ENCODE measurements at regions not wholly inside any gene's neighbourhood (a gene's known extent, or its start where the extent isn't known, plus 50 kb on each side); places are given as distances from the start of the nearest gene placed in this dataset.

DNA sequence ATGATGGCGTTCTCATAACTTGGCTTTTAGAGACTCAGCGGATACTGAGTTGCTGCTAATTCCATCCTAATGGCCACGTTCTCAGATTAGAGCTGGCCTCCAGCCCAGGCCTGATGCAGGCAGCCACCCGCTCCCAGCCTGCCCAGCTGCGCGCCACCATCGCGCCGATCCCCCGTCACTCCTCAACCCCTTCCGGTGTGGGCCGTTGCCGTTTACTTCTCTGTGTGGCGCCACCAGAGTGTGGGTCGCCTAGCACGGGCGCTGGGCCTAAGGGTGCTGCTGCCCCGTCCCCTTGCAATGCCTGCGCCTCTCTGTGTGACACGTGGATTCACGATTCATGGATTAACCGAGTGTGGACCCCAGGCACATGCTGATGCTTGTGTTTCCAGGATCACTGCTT lies 1116.0 kb downstream of the BRD1 start:
- no peak overlapping the region for H3K27ac ChIP-seq (ENCODE audit: low read depth, low read length)
- no peak overlapping the region for H2AFZ ChIP-seq (ENCODE audit: low read depth, low read length, severe bottlenecking)
- no peak overlapping the region for H3K4me3 ChIP-seq (ENCODE audit: insufficient read depth, low read length, poor library complexity, severe bottlenecking)
- no peak overlapping the region for H3K4me2 ChIP-seq (ENCODE audit: low read depth, low read length, poor library complexity, severe bottlenecking)
- no peaks in the 10 kb centered on the region for H3F3A ChIP-seq (ENCODE audit: insufficient read depth)
- H3K79me2 ChIP-seq (ENCODE audit: insufficient read depth, low read length): no peaks in the 10 kb centered on the region
- H3K9me2 ChIP-seq (replicated peaks; ENCODE audit: insufficient read depth, low read length): no peaks in the 10 kb centered on the region
- H3K27me3 ChIP-seq (ENCODE audit: low read length): no peaks in the 10 kb centered on the region
- no peaks in the 10 kb centered on the region for H4K20me1 ChIP-seq (ENCODE audit: low read depth, low read length)
- no peaks in the 10 kb centered on the region for H3K36me3 ChIP-seq (ENCODE audit: low read length)
- TF ChIP-seq CTCF (IDR thresholded peaks at IDR 0.05; ENCODE audit: insufficient read depth, low read length, poor library complexity, severe bottlenecking) (no peak), EZH2phosphoT487 (conservative IDR thresholded peaks at IDR 0.05; ENCODE audit: low read length) (no peak)
- no peak overlapping the region for H3K9ac ChIP-seq (ENCODE audit: low read length)
- no peaks in the 10 kb centered on the region for H3K9me3 ChIP-seq (ENCODE audit: insufficient read depth, low read length)

DNA sequence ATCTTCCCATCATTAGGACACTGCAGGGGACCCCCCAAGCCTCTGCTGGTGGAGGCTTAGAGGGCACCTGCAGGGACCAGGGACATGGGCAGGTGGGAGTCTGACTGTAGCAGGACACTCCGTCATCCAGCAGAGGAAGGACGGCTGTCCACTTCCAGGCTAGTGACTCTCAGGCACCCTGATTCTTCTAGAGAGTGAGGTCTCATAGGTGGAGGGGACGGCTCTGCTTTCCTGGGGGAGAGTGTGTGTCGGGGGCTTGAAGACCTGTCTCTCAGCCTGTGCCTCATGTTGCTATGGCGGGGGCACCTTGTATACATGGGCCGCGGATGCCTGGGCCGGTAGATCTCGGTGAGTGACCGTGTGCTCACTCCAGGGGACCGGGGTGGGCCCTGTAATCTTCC lies 1116.6 kb downstream of the BRD1 start:
- no peak for TF ChIP-seq EZH2phosphoT487 (conservative IDR thresholded peaks at IDR 0.05; ENCODE audit: low read length)
- no peak for TF ChIP-seq CTCF (IDR thresholded peaks at IDR 0.05; ENCODE audit: insufficient read depth, low read length, poor library complexity, severe bottlenecking)
- Histone ChIP-seq H3K9me2 (replicated peaks; ENCODE audit: insufficient read depth, low read length) (no peaks in the 10 kb centered on the region), H3K27ac (ENCODE audit: low read depth, low read length) (no peak overlapping the region), H3K4me2 (ENCODE audit: low read depth, low read length, poor library complexity, severe bottlenecking) (no peak overlapping the region), H3F3A (ENCODE audit: insufficient read depth) (no peaks in the 10 kb centered on the region), H3K9ac (ENCODE audit: low read length) (no peak overlapping the region), H3K9me3 (ENCODE audit: insufficient read depth, low read length) (no peaks in the 10 kb centered on the region), H4K20me1 (ENCODE audit: low read depth, low read length) (no peaks in the 10 kb centered on the region), H3K36me3 (ENCODE audit: low read length) (no peaks in the 10 kb centered on the region), H3K27me3 (ENCODE audit: low read length) (no peaks in the 10 kb centered on the region), H2AFZ (ENCODE audit: low read depth, low read length, severe bottlenecking) (no peak overlapping the region), H3K79me2 (ENCODE audit: insufficient read depth, low read length) (no peaks in the 10 kb centered on the region), H3K4me3 (ENCODE audit: insufficient read depth, low read length, poor library complexity, severe bottlenecking) (no peak overlapping the region)

DNA sequence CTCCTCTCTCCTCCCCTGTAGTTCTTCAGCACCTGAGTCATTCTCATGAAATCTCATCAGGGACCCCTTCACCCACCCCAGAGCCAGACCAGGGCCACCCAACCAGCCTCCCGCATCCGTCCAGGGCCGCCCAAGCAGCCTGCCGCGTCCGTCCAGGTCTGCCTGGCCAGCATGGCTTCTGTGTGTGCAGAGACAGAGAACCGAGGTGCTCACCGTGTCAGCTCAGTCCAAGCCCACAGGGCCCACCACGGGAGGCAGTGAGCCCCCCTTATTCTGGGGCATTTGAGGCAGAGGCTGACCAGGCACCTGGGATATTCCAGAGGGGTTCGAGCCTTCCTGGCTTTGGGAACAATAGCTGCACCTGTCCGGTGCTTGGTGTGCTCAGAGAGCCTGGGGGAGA lies 1117.3 kb downstream of the BRD1 start:
- Histone ChIP-seq H4K20me1 (ENCODE audit: low read depth, low read length) (no peaks in the 10 kb centered on the region), H3F3A (ENCODE audit: insufficient read depth) (no peaks in the 10 kb centered on the region), H3K79me2 (ENCODE audit: insufficient read depth, low read length) (no peaks in the 10 kb centered on the region), H3K9me3 (ENCODE audit: insufficient read depth, low read length) (no peaks in the 10 kb centered on the region), H3K27me3 (ENCODE audit: low read length) (no peaks in the 10 kb centered on the region), H3K36me3 (ENCODE audit: low read length) (no peaks in the 10 kb centered on the region), H3K9ac (ENCODE audit: low read length) (no peak overlapping the region), H3K9me2 (replicated peaks; ENCODE audit: insufficient read depth, low read length) (no peaks in the 10 kb centered on the region), H3K4me2 (ENCODE audit: low read depth, low read length, poor library complexity, severe bottlenecking) (no peak overlapping the region), H3K27ac (ENCODE audit: low read depth, low read length) (no peak overlapping the region), H2AFZ (ENCODE audit: low read depth, low read length, severe bottlenecking) (no peak overlapping the region), H3K4me3 (ENCODE audit: insufficient read depth, low read length, poor library complexity, severe bottlenecking) (no peak overlapping the region)
- no peak for TF ChIP-seq CTCF (IDR thresholded peaks at IDR 0.05; ENCODE audit: insufficient read depth, low read length, poor library complexity, severe bottlenecking)
- TF ChIP-seq EZH2phosphoT487 (conservative IDR thresholded peaks at IDR 0.05; ENCODE audit: low read length): no peak

- Histone ChIP-seq H3K4me3 (ENCODE audit: insufficient read depth, low read length, poor library complexity, severe bottlenecking) (no peak overlapping the region), H4K20me1 (ENCODE audit: low read depth, low read length) (no peaks in the 10 kb centered on the region), H3K27me3 (ENCODE audit: low read length) (no peaks in the 10 kb centered on the region), H3K9me3 (ENCODE audit: insufficient read depth, low read length) (no peaks in the 10 kb centered on the region), H3F3A (ENCODE audit: insufficient read depth) (no peaks in the 10 kb centered on the region), H3K27ac (ENCODE audit: low read depth, low read length) (no peak overlapping the region), H3K4me2 (ENCODE audit: low read depth, low read length, poor library complexity, severe bottlenecking) (no peak overlapping the region), H3K79me2 (ENCODE audit: insufficient read depth, low read length) (no peaks in the 10 kb centered on the region), H3K9ac (ENCODE audit: low read length) (no peak overlapping the region), H3K9me2 (replicated peaks; ENCODE audit: insufficient read depth, low read length) (no peaks in the 10 kb centered on the region), H2AFZ (ENCODE audit: low read depth, low read length, severe bottlenecking) (no peak overlapping the region), H3K36me3 (ENCODE audit: low read length) (no peaks in the 10 kb centered on the region)
- TF ChIP-seq CTCF (IDR thresholded peaks at IDR 0.05; ENCODE audit: insufficient read depth, low read length, poor library complexity, severe bottlenecking) (no peak), EZH2phosphoT487 (conservative IDR thresholded peaks at IDR 0.05; ENCODE audit: low read length) (no peak)
Observed at GRCh38 chr22:48709976-48710375, 1117.7 kb downstream of the BRD1 start.
